Neural cell (in vitro differentiated cells): ENCODE measurements at regions not wholly inside any gene's neighbourhood (a gene's known extent, or its start where the extent isn't known, plus 50 kb on each side); places are given as distances from the start of the nearest gene placed in this dataset.

Experiments
- H2AFZ ChIP-seq: fragments of 200-600, 300-800 bp; sonication (generic), shearing (Covaris generic); 2 replicates; pipeline ENCODE4 v1.6.0; 2014; ENCODE audit warnings: low read depth, mild to moderate bottlenecking, antibody characterized with exemption, low read length, moderate library complexity
- H3F3A ChIP-seq: fragments of 200-600 bp; shearing (Covaris generic); 2 replicates; pipeline ENCODE4 v1.6.1; 2016; ENCODE audit warnings: mild to moderate bottlenecking, moderate library complexity, mixed read lengths, antibody characterized with exemption, low read length; ENCODE audit not compliant: insufficient read depth, poor library complexity, severe bottlenecking
- H3K27ac ChIP-seq: fragments of 200-600, 300-800 bp; sonication (generic), shearing (Covaris generic); 2 replicates; pipeline ENCODE4 v1.5.1; 2014; ENCODE audit warnings: mild to moderate bottlenecking, low read length, moderate library complexity
- H3K27me3 ChIP-seq: fragments of 300-800, 200-600 bp; sonication (generic), shearing (Covaris generic); 2 replicates; pipeline ENCODE4 v1.6.0; 2014; ENCODE audit warnings: mild to moderate bottlenecking, low read depth, low read length, moderate library complexity; ENCODE audit not compliant: insufficient read depth
- H3K36me3 ChIP-seq: fragments of 300-800, 200-600 bp; sonication (generic), shearing (Covaris generic); 2 replicates; pipeline ENCODE4 v1.5.1; 2014; ENCODE audit warnings: mild to moderate bottlenecking, antibody characterized with exemption, low read length, moderate library complexity; ENCODE audit not compliant: insufficient read depth
- H3K4me2 ChIP-seq: fragments of 300-800, 200-600 bp; sonication (generic), shearing (Covaris generic); 2 replicates; pipeline ENCODE4 v1.6.0; 2014; ENCODE audit warnings: mild to moderate bottlenecking, low read length
- H3K4me3 ChIP-seq: fragments of 300-800, 200-600 bp; sonication (generic), shearing (Covaris generic); 2 replicates; pipeline ENCODE4 v1.5.1; 2014; ENCODE audit warnings: mild to moderate bottlenecking, low read length, moderate library complexity
- H3K79me2 ChIP-seq: fragments of 200-600 bp; shearing (Covaris generic); replicated peaks from 2 replicates; pipeline ENCODE4 v1.6.0; 2014; ENCODE audit warnings: mild to moderate bottlenecking, low read length, moderate library complexity; ENCODE audit not compliant: insufficient read depth
- H3K9ac ChIP-seq: fragments of 300-800, 200-600 bp; sonication (generic), shearing (Covaris generic); 2 replicates; pipeline ENCODE4 v1.6.1; 2016; ENCODE audit warnings: mild to moderate bottlenecking, low read length, mixed read lengths
- H3K9me2 ChIP-seq: fragments of 200-600 bp; shearing (Covaris generic); 2 replicates; pipeline ENCODE4 v1.6.1; 2016; ENCODE audit warnings: mild to moderate bottlenecking, low read length, mixed read lengths; ENCODE audit not compliant: insufficient read depth
- H3K9me3 ChIP-seq: fragments of 200-600, 300-800 bp; sonication (generic), shearing (Covaris generic); 2 replicates; pipeline ENCODE4 v1.6.1; 2016; ENCODE audit warnings: mild to moderate bottlenecking, mixed run types, low read length, moderate library complexity, mixed read lengths
- H4K20me1 ChIP-seq: fragments of 200-600 bp; shearing (Covaris generic); 2 replicates; pipeline ENCODE4 v1.6.1; 2016; ENCODE audit warnings: mild to moderate bottlenecking, mixed run types; ENCODE audit not compliant: insufficient read depth
- CTCF ChIP-seq: fragments of 450-650 bp; IDR thresholded peaks from 2 replicates; pipeline ENCODE4 v1.5.1; 2014; ENCODE audit warnings: antibody characterized with exemption, mild to moderate bottlenecking, moderate library complexity; ENCODE audit not compliant: poor library complexity, severe bottlenecking
- EP300 ChIP-seq: fragments of 450-650 bp; conservative IDR thresholded peaks from 2 replicates; pipeline ENCODE4 v1.6.1; 2014; ENCODE audit warnings: antibody characterized with exemption, mild to moderate bottlenecking, moderate library complexity; ENCODE audit not compliant: poor library complexity, severe bottlenecking
- EZH2 ChIP-seq: fragments of 200-600, 300-800 bp; shearing (Covaris generic), sonication (generic); IDR thresholded peaks from 2 replicates; pipeline ENCODE4 v1.6.1; 2014; ENCODE audit warnings: antibody characterized with exemption, low read length, borderline replicate concordance, mild to moderate bottlenecking; ENCODE audit not compliant: insufficient read depth, poor library complexity, severe bottlenecking
- MXI1 ChIP-seq: fragments of 450-650 bp; conservative IDR thresholded peaks from 2 replicates; pipeline ENCODE4 v1.6.1; 2014; ENCODE audit warnings: antibody characterized with exemption, mild to moderate bottlenecking; ENCODE audit not compliant: poor library complexity, severe bottlenecking
- POLR2AphosphoS5 ChIP-seq: IDR thresholded peaks from 2 replicates; pipeline ENCODE4 v1.6.1; 2012
- RAD21 ChIP-seq: fragments of 450-650 bp; conservative IDR thresholded peaks from 2 replicates; pipeline ENCODE4 v1.6.1; 2014; ENCODE audit warnings: antibody characterized with exemption, mild to moderate bottlenecking, moderate library complexity
- REST ChIP-seq: IDR thresholded peaks from 2 replicates; pipeline ENCODE4 v1.6.1; 2012; ENCODE audit warnings: borderline replicate concordance
- SMC3 ChIP-seq: fragments of 450-650 bp; conservative IDR thresholded peaks from 2 replicates; pipeline ENCODE4 v1.6.1; 2014; ENCODE audit warnings: antibody characterized with exemption, mild to moderate bottlenecking, moderate library complexity; ENCODE audit not compliant: poor library complexity
- TAF1 ChIP-seq: IDR thresholded peaks from 2 replicates; pipeline ENCODE4 v1.6.1; 2012; ENCODE audit warnings: low read depth

GRCh38 chr14:44444454-44444853, 62.6 kb downstream of the FSCB start:
- Histone ChIP-seq H4K20me1 (no peaks in the 10 kb centered on the region), H3K4me2 (no peak overlapping the region), H3K27me3 (no peaks in the 10 kb centered on the region), H3K9ac (no peak overlapping the region), H3K27ac (no peak overlapping the region), H3K9me2 (no peaks in the 10 kb centered on the region), H3K79me2 (no peaks in the 10 kb centered on the region), H3K4me3 (no peak overlapping the region), H2AFZ (no peak overlapping the region), H3K9me3 (no peaks in the 10 kb centered on the region), H3F3A (no peaks in the 10 kb centered on the region), H3K36me3 (no peaks in the 10 kb centered on the region)
- TF ChIP-seq EP300 = no peak

- no peaks in the 10 kb centered on the region for H3K79me2 ChIP-seq
- no peaks in the 10 kb centered on the region for H3K36me3 ChIP-seq
- H3K4me2 ChIP-seq = no peak overlapping the region
- no peak overlapping the region for H2AFZ ChIP-seq
- TF ChIP-seq EZH2 (no peak), REST (no peak), MXI1 (no peak), CTCF (no peak)
- H3K4me3 ChIP-seq = no peak overlapping the region
- H3K9me2 ChIP-seq = no peaks in the 10 kb centered on the region
- no peaks in the 10 kb centered on the region for H4K20me1 ChIP-seq
- H3K9ac ChIP-seq = no peak overlapping the region
- H3K9me3 ChIP-seq = no peaks in the 10 kb centered on the region
- H3F3A ChIP-seq = no peaks in the 10 kb centered on the region
- no peaks in the 10 kb centered on the region for H3K27me3 ChIP-seq
- H3K27ac ChIP-seq = no peak overlapping the region
Measured at GRCh38 chr14:44438936-44439335, 68.1 kb downstream of the FSCB start.

- Histone ChIP-seq H3K9me3 (no peaks in the 10 kb centered on the region), H3K4me2 (no peak overlapping the region), H3K9ac (no peak overlapping the region), H3K9me2 (no peaks in the 10 kb centered on the region), H2AFZ (no peak overlapping the region), H3F3A (no peaks in the 10 kb centered on the region), H3K27ac (no peak overlapping the region), H3K4me3 (no peak overlapping the region), H3K36me3 (no peaks in the 10 kb centered on the region), H4K20me1 (no peaks in the 10 kb centered on the region), H3K27me3 (no peaks in the 10 kb centered on the region), H3K79me2 (no peaks in the 10 kb centered on the region)
- no peak for TF ChIP-seq MXI1
- no peak for TF ChIP-seq POLR2AphosphoS5
- no peak for TF ChIP-seq CTCF
- no peak for TF ChIP-seq TAF1
- no peak for TF ChIP-seq REST
- TF ChIP-seq SMC3 = no peak
- TF ChIP-seq RAD21 = no peak
Measured at GRCh38 chr14:44438221-44438620, 68.9 kb downstream of the FSCB start.
